ENCODE measurements at regions not wholly inside any gene's neighbourhood (a gene's known extent, or its start where the extent isn't known, plus 50 kb on each side); places are given as distances from the start of the nearest gene placed in this dataset.

DNA sequence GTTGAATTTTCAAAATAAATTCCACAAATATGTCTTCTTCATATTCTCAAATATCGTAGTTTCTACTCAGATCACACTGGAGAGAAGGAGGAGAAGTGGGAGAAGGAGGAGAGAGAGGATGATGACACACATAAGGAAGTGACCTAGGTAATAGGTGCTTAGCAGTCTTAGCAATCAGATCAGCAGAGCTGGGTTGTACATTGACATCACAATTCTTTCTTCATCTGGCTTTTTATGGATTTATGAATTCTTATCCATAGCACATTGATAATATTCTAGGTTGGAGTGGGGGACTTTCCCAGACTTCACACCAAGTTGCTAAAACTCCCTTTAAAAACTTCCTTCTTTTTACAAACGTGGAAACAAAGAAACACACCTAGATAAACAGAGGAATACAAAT lies 86.9 kb downstream of the FGF9 start:
- ATAC-seq: no peak

- no peak for ATAC-seq
Observed at GRCh38 chr13:21758441-21758840, 87.6 kb downstream of the FGF9 start.

DNA sequence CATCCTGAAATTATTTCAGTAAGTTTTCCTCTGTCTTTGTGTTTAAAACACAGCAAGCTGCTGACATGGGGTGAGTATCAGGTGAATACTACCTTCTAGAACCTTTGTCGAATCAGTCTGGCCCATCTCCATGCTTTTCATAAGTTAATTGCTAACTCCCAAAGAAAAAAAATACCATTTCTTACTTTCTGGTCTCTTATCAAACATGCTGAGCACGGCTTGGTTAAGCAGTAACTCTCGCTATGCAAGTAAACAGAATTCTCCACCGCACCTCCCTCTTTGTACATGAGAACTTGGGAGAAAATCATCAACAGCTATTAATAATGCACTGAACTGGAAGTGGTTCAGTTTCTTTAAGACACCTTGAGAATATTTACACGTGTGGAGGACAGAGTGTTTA lies 88.6 kb downstream of the FGF9 start:
- no peak for ATAC-seq

GRCh38 chr13:21759911-21760310 lies 89.0 kb downstream of the FGF9 start:
- ATAC-seq: no peak

- no peak for ATAC-seq
Observed at GRCh38 chr13:21761770-21762169, 90.9 kb downstream of the FGF9 start.

GRCh38 chr13:21762512-21762911 lies 91.6 kb downstream of the FGF9 start:
- no peak for ATAC-seq

GRCh38 chr13:21767032-21767431 lies 96.2 kb downstream of the FGF9 start:
- ATAC-seq: no peak

- ATAC-seq: no peak
Observed at GRCh38 chr13:21771075-21771474, 100.2 kb downstream of the FGF9 start.

DNA sequence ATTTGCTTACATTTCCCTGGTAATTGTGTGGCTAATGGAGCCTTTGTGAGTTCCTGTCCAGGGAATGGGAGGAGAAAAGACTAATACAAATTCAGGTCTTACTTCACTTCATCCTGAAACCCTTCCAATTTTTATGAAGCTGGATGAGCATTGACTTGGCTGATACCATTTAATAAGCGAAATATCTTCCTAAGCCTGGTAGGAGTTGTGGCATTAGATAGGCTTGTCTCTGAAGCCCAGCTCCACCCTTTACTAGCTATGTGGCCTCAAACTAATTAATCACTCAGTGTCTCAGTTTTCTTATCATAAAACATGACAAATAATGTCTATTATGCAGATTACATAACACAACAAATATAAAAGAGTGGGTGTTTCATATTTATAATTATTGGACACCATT lies 106.3 kb downstream of the FGF9 start:
- ATAC-seq: no peak

GRCh38 chr13:21777813-21778212 lies 106.9 kb downstream of the FGF9 start:
- ATAC-seq: no peak

DNA sequence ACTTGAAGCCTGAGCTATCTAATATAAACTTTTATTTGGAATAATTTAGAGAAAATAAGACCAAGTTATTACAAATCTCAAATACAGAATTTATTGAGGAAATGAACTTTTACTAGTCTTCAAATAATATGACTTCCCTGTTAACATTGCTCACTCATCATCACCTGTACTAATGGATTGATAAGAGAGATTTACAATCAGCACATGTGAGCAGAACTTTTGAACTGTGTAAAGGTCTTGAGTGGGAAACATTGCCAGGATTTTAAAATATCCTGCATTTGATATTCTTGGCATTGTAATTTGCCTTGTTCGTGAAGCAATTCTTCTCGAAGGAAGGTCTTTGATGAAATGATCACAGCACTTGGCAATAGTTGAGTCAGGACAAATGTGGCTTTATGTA lies 111.9 kb downstream of the FGF9 start:
- no peak for ATAC-seq

- no peak for ATAC-seq
Observed at GRCh38 chr13:21785990-21786389, 115.1 kb downstream of the FGF9 start.

- ATAC-seq: no peak
Observed at GRCh38 chr13:21796066-21796465, 125.2 kb downstream of the FGF9 start.

DNA sequence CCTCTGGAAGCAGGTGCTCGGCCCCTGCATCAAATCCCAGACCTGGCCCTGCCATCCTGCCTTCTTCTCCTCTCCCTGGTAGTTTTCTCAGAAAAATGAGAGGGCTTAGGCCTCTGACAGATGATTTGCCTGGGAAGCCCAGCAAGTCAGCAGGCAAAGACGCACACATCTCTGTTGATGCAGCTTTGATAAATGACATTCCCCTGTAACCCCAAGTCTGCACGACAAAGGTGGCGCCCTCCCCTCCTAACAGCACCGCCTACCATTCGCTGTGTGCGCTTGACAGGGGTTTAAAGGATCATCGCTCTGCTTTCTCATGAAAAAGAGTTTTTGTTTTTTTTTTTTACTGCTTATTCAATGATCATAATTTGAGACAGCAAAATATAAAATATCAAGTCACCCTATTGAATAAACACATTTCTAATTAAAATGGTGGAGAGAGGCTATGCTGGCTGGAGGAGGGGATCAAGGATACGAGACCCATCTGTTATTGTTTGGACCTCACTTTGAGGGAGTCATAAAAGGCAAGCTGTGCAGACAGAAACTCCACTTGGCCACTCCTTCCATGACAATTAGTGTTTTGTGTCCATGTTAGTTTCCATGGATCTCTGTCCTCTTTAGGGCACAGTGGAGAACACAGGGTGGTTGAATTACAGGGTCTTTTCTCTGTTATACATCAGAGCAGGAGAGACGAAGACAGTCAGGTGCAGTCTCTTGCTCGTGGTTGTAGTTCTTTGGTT lies 126.1 kb downstream of the FGF9 start:
- ATAC-seq: no peak

DNA sequence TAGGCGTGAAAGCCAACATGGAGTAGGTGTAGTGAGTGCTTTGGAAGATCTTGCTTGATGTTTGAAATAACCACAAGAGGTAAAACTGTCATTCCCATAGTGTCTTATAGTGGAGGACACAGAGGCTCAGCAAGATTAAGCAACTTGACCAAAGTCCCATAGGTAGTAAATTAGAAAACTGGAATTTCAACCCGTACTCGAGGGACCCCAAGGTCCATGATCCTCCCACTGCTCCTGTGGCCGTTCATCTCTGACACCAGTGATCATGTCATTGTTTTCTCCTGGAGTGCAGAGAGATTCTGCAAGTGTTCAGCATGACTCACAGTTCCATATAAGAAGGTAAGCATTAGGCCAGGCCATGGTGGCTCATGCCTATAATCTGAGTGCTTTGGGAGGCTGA lies 126.9 kb downstream of the FGF9 start:
- no peak for ATAC-seq

DNA sequence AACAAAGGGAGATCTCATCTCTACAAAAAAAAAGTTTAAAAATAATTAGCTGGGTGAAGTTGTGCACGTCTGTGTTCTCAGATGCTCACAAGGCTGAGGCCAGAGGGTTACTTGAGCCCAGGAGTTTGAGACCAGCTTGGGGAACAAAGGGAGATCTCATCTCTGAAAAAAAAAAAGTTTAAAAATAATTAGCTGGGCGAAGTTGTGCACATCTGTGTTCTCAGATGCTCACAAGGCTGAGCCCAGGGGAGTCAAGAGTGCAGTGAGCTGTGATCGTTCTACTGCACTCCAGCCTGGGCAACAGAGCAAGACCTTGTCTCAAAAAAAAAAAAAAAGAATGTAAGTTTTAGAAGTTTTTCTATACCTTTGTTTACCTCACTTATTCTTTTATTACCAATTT lies 127.3 kb downstream of the FGF9 start:
- ATAC-seq: no peak

GRCh38 chr13:21799671-21800070 lies 128.8 kb downstream of the FGF9 start:
- no peak for ATAC-seq

- ATAC-seq: no peak
Observed at GRCh38 chr13:21800837-21801616, 130.2 kb downstream of the FGF9 start.

DNA sequence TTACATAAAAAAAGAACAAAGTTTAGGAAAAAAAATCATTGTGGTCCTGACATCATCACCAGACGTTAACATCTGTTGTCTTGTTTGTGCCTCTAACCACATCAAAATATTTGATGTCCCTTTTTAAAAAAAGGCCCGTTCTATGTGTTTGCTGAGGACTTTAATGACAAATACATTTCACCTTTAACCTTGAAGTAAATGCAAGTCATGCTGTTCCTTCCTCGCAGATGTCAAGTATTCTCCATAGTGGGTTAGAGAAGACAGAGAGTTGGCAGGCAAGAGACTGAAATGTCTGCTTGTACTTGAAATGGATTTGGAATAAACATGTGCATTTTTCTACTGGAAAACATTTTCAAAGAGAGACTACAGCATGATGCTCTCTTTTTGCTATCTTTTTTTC lies 134.9 kb downstream of the FGF9 start:
- ATAC-seq: no peak

- ATAC-seq: no peak
Observed at GRCh38 chr13:21812192-21812626, 141.3 kb downstream of the FGF9 start.

DNA sequence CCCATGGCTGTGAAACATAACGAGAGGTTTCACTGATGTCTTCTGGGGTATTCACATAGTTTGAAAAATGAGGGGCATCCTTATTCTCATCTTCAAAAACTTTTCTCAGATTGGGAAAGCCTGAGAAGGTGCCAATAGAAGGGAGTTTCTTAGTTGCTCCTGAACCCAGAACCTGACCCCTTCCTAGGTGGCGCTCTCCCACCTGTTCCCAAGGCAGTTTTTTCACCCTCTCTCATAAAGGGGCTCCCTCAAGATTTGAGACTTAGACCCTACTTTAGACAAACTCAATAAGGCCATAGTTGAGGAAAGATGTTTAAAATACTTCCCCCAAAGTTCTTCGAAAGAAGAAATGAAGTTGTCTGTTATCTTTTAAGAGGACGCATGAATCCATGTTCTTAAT lies 142.2 kb downstream of the FGF9 start:
- no peak for ATAC-seq

GRCh38 chr13:21813844-21814243 lies 143.0 kb downstream of the FGF9 start:
- no peak for ATAC-seq

DNA sequence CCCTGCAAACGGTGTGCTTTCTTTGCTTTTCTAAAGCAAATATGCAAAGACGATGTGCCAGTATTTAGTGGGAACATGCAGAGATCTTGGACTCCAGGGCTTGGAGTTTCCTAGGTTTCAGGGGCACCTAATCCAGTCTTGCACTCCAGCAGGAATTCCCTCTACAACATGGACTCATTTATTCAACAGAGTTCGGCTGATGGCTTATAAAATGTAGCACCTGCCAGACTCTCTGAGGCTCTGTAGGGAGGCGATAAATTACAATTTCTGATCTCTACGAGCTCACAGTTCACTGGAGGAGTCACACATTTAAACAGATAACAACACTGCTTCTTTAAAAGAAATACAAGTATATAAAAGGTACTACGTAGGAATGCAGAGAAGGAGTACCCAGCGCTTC lies 143.7 kb downstream of the FGF9 start:
- ATAC-seq: no peak

- ATAC-seq: no peak
Observed at GRCh38 chr13:21817878-21818277, 147.0 kb downstream of the FGF9 start.

Measured in activated CD4-positive, CD25-positive, alpha-beta regulatory T cell treated with anti-CD3 and anti-CD28 coated beads, Interleukin-2, amount 50 U/mL, for 24 hours (primary cell).